Thymus (tissue), 11 donors: ENCODE measurements at regions not wholly inside any gene's neighbourhood (a gene's known extent, or its start where the extent isn't known, plus 50 kb on each side); places are given as distances from the start of the nearest gene placed in this dataset.

Experiments
- DNase-seq, 9 donors: peaks; one replicate each; pipeline ENCODE4 v3.0.0-alpha.2; 2013; ENCODE audit warnings: low spot score in 9 of 9, low read depth in 6 of 9, missing footprints in 1 of 9
- H3K27ac ChIP-seq, 2 donors: one replicate each; pipeline ENCODE4 v1.5.1; 2013; ENCODE audit warnings: control low read depth in 1 of 2, low read depth in 1 of 2, low read length in 1 of 2, mild to moderate bottlenecking in 1 of 2, moderate library complexity in 1 of 2
- H3K27me3 ChIP-seq, 2 donors: one replicate each; pipeline ENCODE4 v1.5.1; 2013; ENCODE audit warnings: low read length in 1 of 2; ENCODE audit not compliant: control insufficient read depth in 2 of 2, insufficient read depth in 1 of 2
- H3K36me3 ChIP-seq, 2 donors: one replicate each; pipeline ENCODE4 v1.5.1; 2013; ENCODE audit warnings: low read length in 1 of 2, mild to moderate bottlenecking in 1 of 2, moderate library complexity in 1 of 2; ENCODE audit not compliant: control insufficient read depth in 2 of 2, insufficient read depth in 2 of 2
- H3K4me1 ChIP-seq, 2 donors: one replicate each; pipeline ENCODE4 v1.5.1; 2013; ENCODE audit warnings: low read length in 2 of 2; ENCODE audit not compliant: control insufficient read depth in 2 of 2, insufficient read depth in 2 of 2
- H3K4me3 ChIP-seq, 2 donors: one replicate each; pipeline ENCODE4 v1.5.1; 2013; ENCODE audit warnings: low read length in 2 of 2, control low read depth in 1 of 2, mild to moderate bottlenecking in 1 of 2
- H3K9me3 ChIP-seq, 2 donors: one replicate each; pipeline ENCODE4 v1.5.1; 2013; ENCODE audit warnings: low read length in 1 of 2, mild to moderate bottlenecking in 1 of 2; ENCODE audit not compliant: control insufficient read depth in 2 of 2, insufficient read depth in 1 of 2
- WGBS: extraction: QIAGEN DNeasy Blood & Tissue Kit; methylation state at CpG from one replicate; pipeline ENCODE4 v1.1.7; 2013; 5-methylcytosine and 5-hydroxymethylcytosine counted together
- donor health status: healthy.

DNA sequence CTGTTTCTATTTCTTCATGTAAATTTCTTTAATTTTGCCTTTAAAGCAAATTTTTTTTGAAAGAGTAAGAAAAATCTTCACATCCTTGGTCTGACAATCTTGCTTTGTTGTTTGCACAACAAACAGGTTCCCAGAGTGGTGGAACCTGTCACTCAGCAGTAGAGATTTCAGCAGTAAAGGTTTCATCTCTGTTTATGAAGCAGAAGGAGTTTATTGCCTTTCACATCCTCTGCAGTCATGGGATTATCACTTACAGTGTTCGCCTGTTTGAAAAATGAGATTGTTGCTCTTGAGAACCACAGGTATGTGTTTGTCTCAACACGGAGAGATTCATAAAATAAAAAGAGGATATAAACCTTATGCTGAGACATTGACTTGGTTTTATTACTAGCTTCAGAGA lies 342.6 kb downstream of the IPMK start:
- H3K4me1 ChIP-seq = no peaks in the 10 kb centered on the region
- 91% methylated on average over 2 of the region's 2 CpGs for WGBS

DNA sequence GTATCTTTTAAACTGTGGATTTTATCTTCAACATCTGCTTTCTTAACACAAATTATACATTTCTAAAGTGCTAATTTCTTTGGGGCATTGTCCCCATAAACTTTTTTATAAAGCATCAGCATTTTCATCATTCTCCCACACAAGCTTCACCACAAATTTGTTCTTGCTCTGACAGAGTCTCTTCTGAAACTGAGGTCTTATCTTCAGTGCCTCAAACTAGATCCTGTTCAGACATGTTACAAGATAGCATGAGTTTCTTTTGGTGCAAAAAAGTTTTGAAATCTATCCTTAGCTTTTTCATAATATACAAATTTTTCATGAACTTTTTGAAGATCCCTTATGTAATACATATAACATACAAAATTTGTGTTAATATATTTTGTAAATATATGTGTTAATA lies 346.6 kb downstream of the IPMK start:
- Histone ChIP-seq H3K27me3 (no peaks in the 10 kb centered on the region), H3K36me3 (no peaks in the 10 kb centered on the region), H3K4me1 (no peaks in the 10 kb centered on the region), H3K9me3 (no peaks in the 10 kb centered on the region), H3K27ac (no peak overlapping the region), H3K4me3 (no peak overlapping the region)
- DNase-seq = no peak

More for the DNA sequence above, 342.6 kb downstream of the IPMK start:
- H3K4me3 ChIP-seq = no peak overlapping the region
- no peaks in the 10 kb centered on the region for H3K9me3 ChIP-seq
- no peak for DNase-seq
- H3K27ac ChIP-seq = no peak overlapping the region
- no peaks in the 10 kb centered on the region for H3K36me3 ChIP-seq
- H3K27me3 ChIP-seq = no peaks in the 10 kb centered on the region

DNA sequence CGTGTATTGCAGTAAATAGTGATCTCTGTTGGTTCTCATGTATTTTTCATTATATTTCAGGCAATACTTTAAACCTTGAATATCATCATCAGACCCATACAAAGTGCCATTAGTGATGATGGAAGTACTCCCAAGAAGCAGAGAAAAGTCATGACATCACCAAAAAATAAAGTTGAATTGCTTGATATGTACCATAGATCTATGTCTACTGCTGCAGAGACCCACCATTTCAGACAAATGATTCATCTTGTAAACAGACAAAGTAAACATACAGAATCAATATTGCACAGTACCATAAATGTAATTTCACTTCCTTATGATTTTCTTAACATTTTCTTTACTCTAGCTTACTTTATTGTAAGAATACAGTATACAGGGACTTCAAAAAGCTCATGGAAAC lies 347.8 kb downstream of the IPMK start:
- Histone ChIP-seq H3K9me3 (no peaks in the 10 kb centered on the region), H3K36me3 (no peaks in the 10 kb centered on the region), H3K27me3 (no peaks in the 10 kb centered on the region), H3K27ac (no peak overlapping the region), H3K4me3 (no peak overlapping the region), H3K4me1 (no peaks in the 10 kb centered on the region)
- no peak for DNase-seq
- 93% methylated on average over 1 of the region's 1 CpG for WGBS

DNA sequence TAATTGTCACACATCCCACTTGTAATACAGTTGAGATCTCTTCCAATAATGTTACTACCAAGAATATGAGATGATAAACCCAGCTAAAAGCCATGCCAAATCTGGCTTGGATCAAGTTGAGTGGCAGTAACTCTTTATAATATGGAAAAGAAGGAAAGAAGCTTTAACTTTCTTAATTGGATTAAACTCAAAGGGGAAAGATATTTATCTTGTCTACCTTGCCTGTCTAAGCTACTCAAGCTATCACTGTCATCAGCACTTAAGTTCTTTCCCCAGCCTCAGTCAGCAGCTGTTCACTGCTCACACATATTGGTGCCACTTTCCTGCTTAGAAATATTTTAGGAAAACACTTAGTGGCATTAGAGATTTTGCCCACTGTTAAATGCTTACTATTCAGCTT lies 350.7 kb downstream of the IPMK start:
- no peak overlapping the region for H3K4me3 ChIP-seq
- H3K27me3 ChIP-seq = no peaks in the 10 kb centered on the region
- no peaks in the 10 kb centered on the region for H3K9me3 ChIP-seq
- no peak for DNase-seq
- no peak overlapping the region for H3K27ac ChIP-seq
- H3K4me1 ChIP-seq = no peaks in the 10 kb centered on the region
- H3K36me3 ChIP-seq = no peaks in the 10 kb centered on the region

DNA sequence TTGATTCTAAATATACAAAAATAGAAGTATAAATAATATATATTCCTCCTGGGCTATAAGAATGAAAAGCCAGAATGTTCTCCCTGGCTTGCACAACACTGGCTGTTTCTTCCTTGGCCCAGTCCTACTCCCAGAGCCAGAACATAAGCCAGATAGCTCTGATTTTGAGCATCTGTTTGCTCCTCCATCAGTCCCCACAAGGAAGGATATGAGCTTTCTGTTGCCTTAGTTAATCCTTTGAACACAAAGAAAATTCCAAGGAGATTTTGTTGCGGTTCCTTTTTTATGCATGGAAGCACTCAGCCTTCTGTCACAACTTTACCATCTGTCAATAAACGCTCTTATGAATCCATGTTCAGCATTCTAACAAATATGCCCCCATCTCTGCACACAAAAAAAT lies 361.8 kb downstream of the IPMK start:
- no peak for DNase-seq
- Histone ChIP-seq H3K36me3 (no peaks in the 10 kb centered on the region), H3K27me3 (no peaks in the 10 kb centered on the region), H3K27ac (no peak overlapping the region), H3K4me3 (no peak overlapping the region), H3K4me1 (no peaks in the 10 kb centered on the region), H3K9me3 (no peaks in the 10 kb centered on the region)
- WGBS = 93% methylated on average over 2 of the region's 2 CpGs

DNA sequence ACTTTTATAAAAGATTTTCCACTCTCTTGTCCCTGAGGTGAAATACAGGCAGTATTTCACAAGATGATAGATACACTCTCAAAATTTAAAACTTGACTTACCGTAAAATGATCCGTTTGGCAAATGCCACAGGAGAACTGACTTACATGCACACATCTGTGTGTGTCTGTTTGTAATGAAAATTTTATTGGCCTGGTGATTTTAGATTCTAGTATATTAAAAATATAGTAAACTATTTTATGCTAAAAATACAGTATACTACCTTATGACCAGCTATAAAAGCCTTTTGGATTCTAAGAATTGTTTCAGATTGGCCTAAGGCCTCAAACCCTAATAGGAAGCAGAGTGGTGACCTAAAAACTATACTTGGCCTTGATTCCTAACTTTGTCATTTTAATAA lies 362.7 kb downstream of the IPMK start:
- no peaks in the 10 kb centered on the region for H3K27me3 ChIP-seq
- H3K36me3 ChIP-seq = no peaks in the 10 kb centered on the region
- 99% methylated on average over 2 of the region's 2 CpGs for WGBS
- no peak for DNase-seq
- H3K27ac ChIP-seq = no peak overlapping the region
- H3K4me3 ChIP-seq = no peak overlapping the region
- H3K4me1 ChIP-seq = no peaks in the 10 kb centered on the region
- no peaks in the 10 kb centered on the region for H3K9me3 ChIP-seq

DNA sequence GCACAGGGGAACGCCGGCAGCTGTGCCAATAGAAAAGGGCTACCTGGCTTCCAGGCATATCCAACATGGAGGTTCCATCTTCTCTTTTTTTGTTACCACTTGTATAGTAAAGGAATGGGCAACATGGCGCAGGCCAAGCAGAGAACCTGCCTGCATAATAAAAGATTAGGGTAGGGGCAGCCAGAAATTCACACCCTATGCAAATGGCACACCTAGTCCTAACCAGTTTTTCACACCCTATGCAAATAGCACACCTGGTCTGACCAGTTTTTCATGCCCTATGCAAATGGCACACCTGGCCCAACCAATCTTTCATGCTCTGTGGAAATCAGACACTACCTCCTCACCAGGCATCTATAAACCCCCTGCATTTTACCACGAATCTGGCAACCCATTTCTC lies 369.5 kb downstream of the IPMK start:
- no peaks in the 10 kb centered on the region for H3K4me1 ChIP-seq
- no peak overlapping the region for H3K4me3 ChIP-seq
- no peak overlapping the region for H3K27ac ChIP-seq
- H3K36me3 ChIP-seq = no peaks in the 10 kb centered on the region
- H3K27me3 ChIP-seq = no peaks in the 10 kb centered on the region
- H3K9me3 ChIP-seq = peaks cover 0 to 3% of the 10 kb centered on the region in 2 donors
- 73% methylated on average over 4 of the region's 4 CpGs for WGBS
- DNase-seq = no peak

DNA sequence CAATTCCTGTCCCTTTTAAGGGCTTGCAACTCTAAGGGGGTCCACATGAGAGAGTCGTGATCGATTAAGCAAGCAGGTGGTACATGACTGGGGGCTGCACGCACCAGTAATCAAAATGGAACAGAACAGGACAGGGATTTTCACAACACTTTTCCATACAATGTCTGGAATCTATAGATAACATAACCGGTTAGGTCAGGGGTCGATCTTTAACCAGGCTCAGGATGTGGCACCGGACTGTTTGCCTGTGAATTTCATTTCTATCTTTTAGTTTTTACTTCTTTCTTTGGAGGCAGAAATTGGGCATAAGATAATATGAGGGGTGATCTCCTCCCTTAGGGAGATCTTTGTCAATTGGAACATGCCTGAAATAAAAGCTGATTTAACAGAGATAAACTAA lies 370.1 kb downstream of the IPMK start:
- Histone ChIP-seq H3K4me3 (no peak overlapping the region), H3K27ac (no peak overlapping the region), H3K36me3 (no peaks in the 10 kb centered on the region), H3K9me3 (peaks cover 0 to 3% of the 10 kb centered on the region in 2 donors), H3K27me3 (no peaks in the 10 kb centered on the region), H3K4me1 (no peaks in the 10 kb centered on the region)
- 96% methylated on average over 6 of the region's 6 CpGs for WGBS
- DNase-seq = no peak

DNA sequence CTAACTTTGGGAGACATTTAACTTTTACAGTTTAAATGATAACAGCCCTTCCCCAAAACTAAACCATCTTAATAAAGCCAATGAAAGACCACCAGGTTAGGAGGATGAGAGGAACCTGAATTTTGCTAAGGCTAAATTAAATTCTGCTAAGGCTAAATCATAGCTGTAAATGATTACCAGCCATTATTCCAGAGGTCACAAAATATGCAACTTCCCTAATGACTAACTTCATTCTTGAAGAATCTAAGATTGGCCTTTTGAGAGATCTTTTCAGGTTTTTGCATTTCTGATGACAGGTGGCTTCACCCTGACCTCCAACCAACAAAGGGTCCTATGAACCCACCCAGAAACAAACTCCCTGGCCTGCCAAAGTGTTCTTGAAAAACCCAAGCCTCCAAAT lies 373.3 kb downstream of the IPMK start:
- H3K4me1 ChIP-seq = no peaks in the 10 kb centered on the region
- H3K36me3 ChIP-seq = no peaks in the 10 kb centered on the region
- H3K9me3 ChIP-seq = peaks cover 0 to 7% of the 10 kb centered on the region in 2 donors
- H3K27me3 ChIP-seq = no peaks in the 10 kb centered on the region
- no peak for DNase-seq
- no peak overlapping the region for H3K4me3 ChIP-seq
- no peak overlapping the region for H3K27ac ChIP-seq
